Nephron (organoid): ENCODE measurements at regions not wholly inside any gene's neighbourhood (a gene's known extent, or its start where the extent isn't known, plus 50 kb on each side); places are given as distances from the start of the nearest gene placed in this dataset.

ENCODE experiments used
- H3K27ac Mint-ChIP-seq, 3 experiments: 2 replicates each; pipeline ENCODE4 v1.8.0; 2020; ENCODE audit warnings: mixed read lengths in 3 of 3, mild to moderate bottlenecking in 2 of 3, moderate library complexity in 1 of 3
- H3K27me3 Mint-ChIP-seq: 2 replicates; pipeline ENCODE4 v1.8.0; 2021; ENCODE audit warnings: low read depth, mild to moderate bottlenecking, moderate library complexity, mixed read lengths
- H3K36me3 Mint-ChIP-seq: 2 replicates; pipeline ENCODE4 v1.8.0; 2020; ENCODE audit warnings: low read depth, mixed read lengths
- H3K4me1 Mint-ChIP-seq: 2 replicates; pipeline ENCODE4 v1.8.0; 2020; ENCODE audit warnings: mixed read lengths
- H3K4me3 Mint-ChIP-seq, 3 experiments: 2 replicates each; pipeline ENCODE4 v1.8.0; 2020; ENCODE audit warnings: mild to moderate bottlenecking in 3 of 3, mixed read lengths in 3 of 3, moderate library complexity in 2 of 3
- H3K9me3 Mint-ChIP-seq: 2 replicates; pipeline ENCODE4 v1.8.0; 2020; ENCODE audit warnings: mixed read lengths
- CTCF ChIP-seq, 3 experiments: fragments of 200-600 bp; sonication (generic); IDR thresholded peaks; one replicate each; pipeline ENCODE4 v1.5.0; 2021; ENCODE audit warnings: antibody characterized with exemption in 3 of 3; ENCODE audit not compliant: unreplicated experiment in 3 of 3

- H3K4me1 Mint-ChIP-seq, result peaks cover 33% of the 10 kb centered on the region
- H3K27ac Mint-ChIP-seq, result peak overlapping the region; percentile 53 to 89 (median 79)
- peak overlapping the region in 1 of 3 experiments; percentile 36 for H3K4me3 Mint-ChIP-seq
- peaks cover 50% of the 10 kb centered on the region for H3K27me3 Mint-ChIP-seq
- H3K9me3 Mint-ChIP-seq, result peaks cover 5% of the 10 kb centered on the region
- no peak for TF ChIP-seq CTCF (IDR thresholded peaks at IDR 0.05; ENCODE audit: unreplicated experiment in 3 of 3)
- H3K36me3 Mint-ChIP-seq, result no peaks in the 10 kb centered on the region
Measured at GRCh38 chr17:72476134-72476533, 355.3 kb downstream of the SOX9 start.

GRCh38 chr17:72476575-72476986, 355.8 kb downstream of the SOX9 start:
- Mint-ChIP-seq H3K4me3 (peak overlapping the region in 2 of 3 experiments; percentile 32 to 36), H3K9me3 (peaks cover 5% of the 10 kb centered on the region), H3K36me3 (no peaks in the 10 kb centered on the region), H3K4me1 (peaks cover 33% of the 10 kb centered on the region), H3K27ac (peak overlapping the region; percentile 53 to 89 (median 79)), H3K27me3 (peaks cover 50% of the 10 kb centered on the region)
- no peak for TF ChIP-seq CTCF (IDR thresholded peaks at IDR 0.05; ENCODE audit: unreplicated experiment in 3 of 3)

- H3K9me3 Mint-ChIP-seq, result peaks cover 5% of the 10 kb centered on the region
- TF ChIP-seq CTCF (IDR thresholded peaks at IDR 0.05; ENCODE audit: unreplicated experiment in 3 of 3), result no peak
- H3K4me3 Mint-ChIP-seq, result no peak overlapping the region
- H3K4me1 Mint-ChIP-seq, result peaks cover 27% of the 10 kb centered on the region
- H3K36me3 Mint-ChIP-seq, result no peaks in the 10 kb centered on the region
- H3K27me3 Mint-ChIP-seq, result peaks cover 46% of the 10 kb centered on the region
- peak overlapping the region in 1 of 3 experiments; percentile 79 for H3K27ac Mint-ChIP-seq
Measured at GRCh38 chr17:72477491-72477890, 356.7 kb downstream of the SOX9 start.

GRCh38 chr17:72479113-72479512, 358.3 kb downstream of the SOX9 start:
- no peak overlapping the region for H3K27ac Mint-ChIP-seq
- peaks cover 9% of the 10 kb centered on the region for H3K9me3 Mint-ChIP-seq
- no peaks in the 10 kb centered on the region for H3K36me3 Mint-ChIP-seq
- H3K4me3 Mint-ChIP-seq, result no peak overlapping the region
- H3K27me3 Mint-ChIP-seq, result peaks cover 45% of the 10 kb centered on the region
- H3K4me1 Mint-ChIP-seq, result peaks cover 25% of the 10 kb centered on the region
- TF ChIP-seq CTCF (IDR thresholded peaks at IDR 0.05; ENCODE audit: unreplicated experiment in 3 of 3), result no peak

GRCh38 chr17:72481572-72481971, 360.8 kb downstream of the SOX9 start:
- TF ChIP-seq CTCF (IDR thresholded peaks at IDR 0.05; ENCODE audit: unreplicated experiment in 3 of 3), result no peak
- Mint-ChIP-seq H3K4me1 (peaks cover 13% of the 10 kb centered on the region), H3K27me3 (peaks cover 32% of the 10 kb centered on the region), H3K27ac (no peak overlapping the region), H3K36me3 (no peaks in the 10 kb centered on the region), H3K9me3 (peaks cover 4% of the 10 kb centered on the region), H3K4me3 (no peak overlapping the region)

- Mint-ChIP-seq H3K27me3 (peaks cover 21% of the 10 kb centered on the region), H3K36me3 (no peaks in the 10 kb centered on the region), H3K4me3 (no peak overlapping the region), H3K9me3 (peaks cover 8% of the 10 kb centered on the region), H3K27ac (no peak overlapping the region), H3K4me1 (no peaks in the 10 kb centered on the region)
- no peak for TF ChIP-seq CTCF (IDR thresholded peaks at IDR 0.05; ENCODE audit: unreplicated experiment in 3 of 3)
Measured at GRCh38 chr17:72485596-72485995, 364.8 kb downstream of the SOX9 start.
